ENCODE measurements at regions not wholly inside any gene's neighbourhood (a gene's known extent, or its start where the extent isn't known, plus 50 kb on each side); places are given as distances from the start of the nearest gene placed in this dataset.

- TF ChIP-seq REST (IDR thresholded peaks at IDR 0.05; ENCODE audit: insufficient replicate concordance, low read depth) = no peak
- TF ChIP-seq, protein P1, sequence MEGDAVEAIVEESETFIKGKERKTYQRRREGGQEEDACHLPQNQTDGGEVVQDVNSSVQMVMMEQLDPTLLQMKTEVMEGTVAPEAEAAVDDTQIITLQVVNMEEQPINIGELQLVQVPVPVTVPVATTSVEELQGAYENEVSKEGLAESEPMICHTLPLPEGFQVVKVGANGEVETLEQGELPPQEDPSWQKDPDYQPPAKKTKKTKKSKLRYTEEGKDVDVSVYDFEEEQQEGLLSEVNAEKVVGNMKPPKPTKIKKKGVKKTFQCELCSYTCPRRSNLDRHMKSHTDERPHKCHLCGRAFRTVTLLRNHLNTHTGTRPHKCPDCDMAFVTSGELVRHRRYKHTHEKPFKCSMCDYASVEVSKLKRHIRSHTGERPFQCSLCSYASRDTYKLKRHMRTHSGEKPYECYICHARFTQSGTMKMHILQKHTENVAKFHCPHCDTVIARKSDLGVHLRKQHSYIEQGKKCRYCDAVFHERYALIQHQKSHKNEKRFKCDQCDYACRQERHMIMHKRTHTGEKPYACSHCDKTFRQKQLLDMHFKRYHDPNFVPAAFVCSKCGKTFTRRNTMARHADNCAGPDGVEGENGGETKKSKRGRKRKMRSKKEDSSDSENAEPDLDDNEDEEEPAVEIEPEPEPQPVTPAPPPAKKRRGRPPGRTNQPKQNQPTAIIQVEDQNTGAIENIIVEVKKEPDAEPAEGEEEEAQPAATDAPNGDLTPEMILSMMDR (IDR thresholded peaks at IDR 0.05; ENCODE audit: insufficient read depth, low read length) = no peak
- no peak for TF ChIP-seq POLR2AphosphoS5 (IDR thresholded peaks at IDR 0.05; ENCODE audit: low read depth)
- TF ChIP-seq SPI1 (IDR thresholded peaks at IDR 0.05; ENCODE audit: borderline replicate concordance, low read depth) = no peak
These were observed 174.4 kb upstream of the ADRA1B start for GRCh38 chr5:159741829-159742322.
